HEK293T (cell line): ENCODE measurements at regions not wholly inside any gene's neighbourhood (a gene's known extent, or its start where the extent isn't known, plus 50 kb on each side); places are given as distances from the start of the nearest gene placed in this dataset.

ENCODE experiments used
- ARNT ChIP-seq: fragments of 450-650 bp; IDR thresholded peaks from 2 replicates; pipeline ENCODE4 v1.6.1; 2017; ENCODE audit warnings: mild to moderate bottlenecking
- CTBP1 ChIP-seq: fragments of 450-650 bp; IDR thresholded peaks from 2 replicates; pipeline ENCODE4 v1.6.1; 2016; ENCODE audit warnings: borderline replicate concordance
- ELF4 ChIP-seq: fragments of 450-650 bp; IDR thresholded peaks from 2 replicates; pipeline ENCODE4 v1.6.1; 2017; ENCODE audit warnings: antibody characterized with exemption
- FOXK2 ChIP-seq: fragments of 450-650 bp; IDR thresholded peaks from 2 replicates; pipeline ENCODE4 v1.6.1; 2016; ENCODE audit warnings: mild to moderate bottlenecking
- L3MBTL2 ChIP-seq: fragments of 450-650 bp; conservative IDR thresholded peaks from 2 replicates; pipeline ENCODE4 v1.6.1; 2016; ENCODE audit warnings: mild to moderate bottlenecking
- NFRKB ChIP-seq: fragments of 450-650 bp; IDR thresholded peaks from 2 replicates; pipeline ENCODE4 v1.6.1; 2016; ENCODE audit warnings: mild to moderate bottlenecking, moderate library complexity
- TARDBP ChIP-seq: fragments of 450-650 bp; IDR thresholded peaks from 2 replicates; pipeline ENCODE4 v1.6.1; 2016
- ZNF384 ChIP-seq: fragments of 450-650 bp; IDR thresholded peaks from 2 replicates; pipeline ENCODE4 v1.6.1; 2016

DNA sequence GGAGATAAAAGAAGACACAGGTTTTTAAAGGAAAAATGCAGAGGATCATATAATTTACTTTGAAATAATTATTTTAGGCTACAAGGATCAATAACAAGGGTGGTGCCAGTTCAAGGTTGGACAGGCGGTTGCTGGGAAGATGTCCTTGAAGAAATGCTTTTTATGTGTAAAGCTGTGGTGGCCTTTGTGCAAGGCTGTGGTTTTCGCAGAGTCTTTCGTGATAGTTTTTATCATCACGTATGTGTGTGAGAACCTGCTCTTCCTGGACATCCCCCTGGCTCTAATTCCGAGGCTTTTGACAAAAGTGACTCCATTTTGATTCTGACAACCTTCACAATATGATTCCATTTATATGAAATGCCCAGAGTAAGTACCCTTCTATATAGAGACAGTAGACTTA lies 85.8 kb upstream of the COG2 start:
- TF ChIP-seq FOXK2 (no peak), ZNF384 (no peak), NFRKB (no peak), TARDBP (no peak), ARNT (no peak), ELF4 (no peak), L3MBTL2 (no peak), CTBP1 (no peak)
